GM12891 (cell line): ENCODE measurements at regions not wholly inside any gene's neighbourhood (a gene's known extent, or its start where the extent isn't known, plus 50 kb on each side); places are given as distances from the start of the nearest gene placed in this dataset.

Experiments
- PAX5 ChIP-seq: IDR thresholded peaks from 2 replicates; pipeline ENCODE4 v1.6.1; 2011; ENCODE audit warnings: low read length, moderate library complexity, mild to moderate bottlenecking; ENCODE audit not compliant: insufficient read depth, severe bottlenecking
- POLR2A ChIP-seq: IDR thresholded peaks from 2 replicates; pipeline ENCODE4 v1.6.1; 2011; ENCODE audit warnings: low read depth, low read length, control low read depth
- POLR2AphosphoS5 ChIP-seq: IDR thresholded peaks from 2 replicates; pipeline ENCODE4 v1.6.1; 2011; ENCODE audit warnings: low read depth, low read length, control low read depth
- POU2F2 ChIP-seq: IDR thresholded peaks from 2 replicates; pipeline ENCODE4 v1.6.1; 2011; ENCODE audit warnings: low read depth, mild to moderate bottlenecking, control low read depth, low read length, moderate library complexity
- SPI1 ChIP-seq: IDR thresholded peaks from 2 replicates; pipeline ENCODE4 v1.6.1; 2011; ENCODE audit warnings: low read depth, low read length, control low read depth
- TAF1 ChIP-seq: IDR thresholded peaks from 2 replicates; pipeline ENCODE4 v1.6.1; 2011; ENCODE audit warnings: low read depth, low read length, control low read depth

- TF ChIP-seq POLR2A (no peak), TAF1 (no peak), POLR2AphosphoS5 (no peak), PAX5 (no peak), SPI1 (no peak), POU2F2 (no peak)
Measured at GRCh38 chr1:233816348-233816747, 88.1 kb upstream of the SLC35F3 start.
